Panc1 (cell line): ENCODE measurements at regions not wholly inside any gene's neighbourhood (a gene's known extent, or its start where the extent isn't known, plus 50 kb on each side); places are given as distances from the start of the nearest gene placed in this dataset.

Experiments used
- ATAC-seq: fragments of 200-7000 bp; cut with Tn5 transposase; 2 replicates; pipeline ENCODE4 v1.9.1; 2020; ENCODE audit warnings: mild to moderate bottlenecking, moderate library complexity
- BruUV-seq: library from RNA; stranded (reverse); fragments of 400-500 nt; replicated peaks from 2 replicates; lab custom pipeline; 2021; lab: Mats Ljungman, UMichigan
- CTCF ChIA-PET: fragments of 300-600 bp; sonication (Branson Sonifier 250); formaldehyde crosslinking; loops from one replicate; lab custom pipeline; 2022; ENCODE audit warnings: antibody characterized with exemption; lab: Charles Lee
- POLR2A ChIA-PET: fragments of 300-600 bp; sonication (Branson Sonifier 250); formaldehyde crosslinking; loops from one replicate; lab custom pipeline; 2022; ENCODE audit warnings: antibody characterized with exemption; lab: Charles Lee
- DNase-seq: peaks from one replicate; pipeline ENCODE4 v3.0.0-alpha.2; 2010; ENCODE audit warnings: low read depth, low spot score
- H3K27ac ChIP-seq: 2 replicates; pipeline ENCODE4 v1.5.1; 2011; ENCODE audit warnings: mild to moderate bottlenecking, low read length, inconsistent platforms
- H3K27me3 ChIP-seq: fragments of 200-500 bp; sonication (Bioruptor generic); 2 replicates; pipeline ENCODE4 v1.6.0; 2014; ENCODE audit warnings: low read length, inconsistent platforms; ENCODE audit not compliant: control insufficient read depth, insufficient read depth
- H3K36me3 ChIP-seq: fragments of 200-500 bp; sonication (Bioruptor generic); 2 replicates; pipeline ENCODE4 v1.5.1; 2014; ENCODE audit warnings: inconsistent platforms, mild to moderate bottlenecking, low read length, moderate library complexity; ENCODE audit not compliant: control insufficient read depth, insufficient read depth
- H3K4me1 ChIP-seq: 2 replicates; pipeline ENCODE4 v1.5.1; 2011; ENCODE audit warnings: inconsistent platforms, mild to moderate bottlenecking, low read length, moderate library complexity; ENCODE audit not compliant: control insufficient read depth, insufficient read depth
- H3K4me3 ChIP-seq, 2 experiments: 2 replicates each; pipeline ENCODE4 v1.5.1; 2011 to 2012; ENCODE audit warnings: low read depth in 2 of 2, low read length in 2 of 2, mild to moderate bottlenecking in 2 of 2, inconsistent platforms in 1 of 2, moderate library complexity in 1 of 2
- H3K9me3 ChIP-seq: fragments of 200-500 bp; sonication (Bioruptor generic); 2 replicates; pipeline ENCODE4 v1.5.1; 2014; ENCODE audit warnings: low read depth, mild to moderate bottlenecking, inconsistent platforms, low read length, moderate library complexity; ENCODE audit not compliant: control insufficient read depth, insufficient read depth
- POLR2AphosphoS5 ChIP-seq: IDR thresholded peaks from 2 replicates; pipeline ENCODE4 v1.6.1; 2012; ENCODE audit warnings: mild to moderate bottlenecking, low read depth, low read length, moderate library complexity
- SIN3A ChIP-seq: IDR thresholded peaks from 2 replicates; pipeline ENCODE4 v1.6.1; 2012; ENCODE audit warnings: low read depth, mild to moderate bottlenecking, low read length, moderate library complexity, borderline replicate concordance; ENCODE audit not compliant: insufficient read depth
- TCF7L2 ChIP-seq: IDR thresholded peaks from 2 replicates; pipeline ENCODE4 v1.6.1; 2011; ENCODE audit warnings: mild to moderate bottlenecking, low read depth, low read length, inconsistent platforms
- in situ Hi-C: cut with HindIII; loops from 2 replicates; pipeline ENCODE4 v1.10.0; 2016; ENCODE audit warnings: low sequenced_read_pairs, low pct_unique_long_range_greater_than_20kb
- intact Hi-C: fragments of 100-400 bp; cut with micrococcal nuclease; formaldehyde crosslinking; loops from one replicate; pipeline ENCODE4 v1.10.0; 2022; ENCODE audit not compliant: unreplicated experiment
- TF ChIP-seq, protein P1 (sequence below), 2 experiments: IDR thresholded peaks; 2 replicates each; pipeline ENCODE4 v1.6.1; 2011 to 2012; ENCODE audit warnings: low read depth in 2 of 2, control low read depth in 1 of 2, low read length in 1 of 2, mild to moderate bottlenecking in 1 of 2, moderate library complexity in 1 of 2; ENCODE audit not compliant: insufficient read depth in 1 of 2
- TF ChIP-seq, protein P2 (sequence below): fragments of 450-650 bp; IDR thresholded peaks from 2 replicates; pipeline ENCODE4 v1.5.1; 2017; ENCODE audit warnings: mild to moderate bottlenecking

DNA sequence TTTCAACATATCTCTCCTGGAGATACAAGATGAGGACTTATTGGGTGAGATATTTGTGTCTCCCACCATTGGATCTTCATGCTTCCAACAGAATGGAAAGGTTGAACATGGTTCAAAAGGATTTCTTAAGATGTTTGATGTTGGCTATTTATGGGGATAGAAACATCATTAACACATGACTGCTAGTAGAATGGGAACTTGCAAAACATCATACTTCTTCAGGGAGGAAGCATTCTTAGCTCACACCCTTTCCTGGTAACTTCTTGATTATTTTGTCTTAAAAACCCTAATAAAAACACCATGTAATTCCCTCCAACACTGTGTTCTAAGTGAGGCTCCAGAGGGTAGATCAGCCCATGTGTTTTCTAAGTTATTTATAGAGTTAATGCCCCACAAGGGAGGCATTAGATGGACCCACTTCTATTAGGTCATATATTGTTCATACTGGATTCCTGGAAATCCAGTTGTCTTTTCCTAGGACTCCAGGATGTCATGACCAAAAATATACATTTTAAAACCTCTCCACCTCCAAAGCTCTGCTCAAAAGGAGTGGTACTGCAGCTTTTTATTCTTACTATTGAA, 95.8 kb downstream of the FOXD1 start:
- H3K27ac ChIP-seq: no peak overlapping the region

DNA sequence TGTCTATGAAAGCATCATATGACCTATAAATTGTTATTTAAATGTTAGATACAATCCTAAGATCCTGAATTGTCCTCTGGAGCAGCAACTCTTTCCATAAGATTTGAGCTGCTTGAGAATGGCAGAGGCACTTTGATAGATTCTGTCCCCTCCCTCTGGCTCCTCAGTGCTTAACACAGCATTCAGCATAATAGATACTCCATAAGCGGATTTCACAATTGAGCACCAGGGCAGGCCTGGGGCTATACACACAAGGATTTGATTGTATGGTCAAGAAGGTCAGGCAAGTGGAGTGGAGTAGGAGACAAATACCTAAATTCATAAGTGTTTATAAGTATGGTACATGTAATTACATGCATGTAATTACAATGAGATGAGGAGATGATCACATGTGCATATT, 96.3 kb downstream of the FOXD1 start:
- intact Hi-C loops: no loop called here
- Histone ChIP-seq H3K36me3 (no peaks in the 10 kb centered on the region), H3K4me1 (no peaks in the 10 kb centered on the region), H3K27me3 (no peaks in the 10 kb centered on the region), H3K9me3 (peaks cover 19% of the 10 kb centered on the region; the same call in 1 of the 2 replicates), H3K4me3 (no peak overlapping the region), H3K27ac (no peak overlapping the region)
- BruUV-seq: no TSS peak
- POLR2A ChIA-PET: no interaction called here
- in situ Hi-C loops: no loop called here
- DNase-seq (no peak), ATAC-seq (no peak)
- CTCF ChIA-PET: no interaction called here
- TF ChIP-seq, protein P1, sequence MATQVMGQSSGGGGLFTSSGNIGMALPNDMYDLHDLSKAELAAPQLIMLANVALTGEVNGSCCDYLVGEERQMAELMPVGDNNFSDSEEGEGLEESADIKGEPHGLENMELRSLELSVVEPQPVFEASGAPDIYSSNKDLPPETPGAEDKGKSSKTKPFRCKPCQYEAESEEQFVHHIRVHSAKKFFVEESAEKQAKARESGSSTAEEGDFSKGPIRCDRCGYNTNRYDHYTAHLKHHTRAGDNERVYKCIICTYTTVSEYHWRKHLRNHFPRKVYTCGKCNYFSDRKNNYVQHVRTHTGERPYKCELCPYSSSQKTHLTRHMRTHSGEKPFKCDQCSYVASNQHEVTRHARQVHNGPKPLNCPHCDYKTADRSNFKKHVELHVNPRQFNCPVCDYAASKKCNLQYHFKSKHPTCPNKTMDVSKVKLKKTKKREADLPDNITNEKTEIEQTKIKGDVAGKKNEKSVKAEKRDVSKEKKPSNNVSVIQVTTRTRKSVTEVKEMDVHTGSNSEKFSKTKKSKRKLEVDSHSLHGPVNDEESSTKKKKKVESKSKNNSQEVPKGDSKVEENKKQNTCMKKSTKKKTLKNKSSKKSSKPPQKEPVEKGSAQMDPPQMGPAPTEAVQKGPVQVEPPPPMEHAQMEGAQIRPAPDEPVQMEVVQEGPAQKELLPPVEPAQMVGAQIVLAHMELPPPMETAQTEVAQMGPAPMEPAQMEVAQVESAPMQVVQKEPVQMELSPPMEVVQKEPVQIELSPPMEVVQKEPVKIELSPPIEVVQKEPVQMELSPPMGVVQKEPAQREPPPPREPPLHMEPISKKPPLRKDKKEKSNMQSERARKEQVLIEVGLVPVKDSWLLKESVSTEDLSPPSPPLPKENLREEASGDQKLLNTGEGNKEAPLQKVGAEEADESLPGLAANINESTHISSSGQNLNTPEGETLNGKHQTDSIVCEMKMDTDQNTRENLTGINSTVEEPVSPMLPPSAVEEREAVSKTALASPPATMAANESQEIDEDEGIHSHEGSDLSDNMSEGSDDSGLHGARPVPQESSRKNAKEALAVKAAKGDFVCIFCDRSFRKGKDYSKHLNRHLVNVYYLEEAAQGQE (IDR thresholded peaks at IDR 0.05; ENCODE audit: insufficient read depth in 1 of 2, low read depth in 2 of 2, low read length in 1 of 2): no peak
- no peak for TF ChIP-seq POLR2AphosphoS5
- TF ChIP-seq TCF7L2: no peak
- TF ChIP-seq, protein P2, sequence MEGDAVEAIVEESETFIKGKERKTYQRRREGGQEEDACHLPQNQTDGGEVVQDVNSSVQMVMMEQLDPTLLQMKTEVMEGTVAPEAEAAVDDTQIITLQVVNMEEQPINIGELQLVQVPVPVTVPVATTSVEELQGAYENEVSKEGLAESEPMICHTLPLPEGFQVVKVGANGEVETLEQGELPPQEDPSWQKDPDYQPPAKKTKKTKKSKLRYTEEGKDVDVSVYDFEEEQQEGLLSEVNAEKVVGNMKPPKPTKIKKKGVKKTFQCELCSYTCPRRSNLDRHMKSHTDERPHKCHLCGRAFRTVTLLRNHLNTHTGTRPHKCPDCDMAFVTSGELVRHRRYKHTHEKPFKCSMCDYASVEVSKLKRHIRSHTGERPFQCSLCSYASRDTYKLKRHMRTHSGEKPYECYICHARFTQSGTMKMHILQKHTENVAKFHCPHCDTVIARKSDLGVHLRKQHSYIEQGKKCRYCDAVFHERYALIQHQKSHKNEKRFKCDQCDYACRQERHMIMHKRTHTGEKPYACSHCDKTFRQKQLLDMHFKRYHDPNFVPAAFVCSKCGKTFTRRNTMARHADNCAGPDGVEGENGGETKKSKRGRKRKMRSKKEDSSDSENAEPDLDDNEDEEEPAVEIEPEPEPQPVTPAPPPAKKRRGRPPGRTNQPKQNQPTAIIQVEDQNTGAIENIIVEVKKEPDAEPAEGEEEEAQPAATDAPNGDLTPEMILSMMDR: no peak
- no peak for TF ChIP-seq SIN3A

More for the DNA sequence above, 95.8 kb downstream of the FOXD1 start:
- no TSS peak for BruUV-seq
- Histone ChIP-seq H3K4me3 (no peak overlapping the region), H3K9me3 (peaks cover 14% of the 10 kb centered on the region; the same call in 1 of the 2 replicates), H3K4me1 (no peaks in the 10 kb centered on the region), H3K27me3 (no peaks in the 10 kb centered on the region), H3K36me3 (no peaks in the 10 kb centered on the region)
- POLR2A ChIA-PET: no interaction called here
- no peak for ATAC-seq
- in situ Hi-C loops (no loop called here), intact Hi-C loops (no loop called here)
- no peak for DNase-seq
- CTCF ChIA-PET: no interaction called here
- TF ChIP-seq TCF7L2: no peak
- TF ChIP-seq, protein P2: no peak
